Gastroesophageal sphincter (tissue), 4 donors: ENCODE measurements at regions not wholly inside any gene's neighbourhood (a gene's known extent, or its start where the extent isn't known, plus 50 kb on each side); places are given as distances from the start of the nearest gene placed in this dataset.

Experiments
- ATAC-seq: fragments of 150-250 bp; one replicate; pipeline ENCODE4 v1.9.1; 2016; ENCODE audit warnings: mild to moderate bottlenecking, moderate library complexity
- H3K27ac ChIP-seq, 4 donors: fragments of 200-600 bp; sonication (generic) in 3 of 4; 1 replicate in 3 of 4; 2 replicates in 1 of 4; pipeline ENCODE4 v1.5.1; 2016 to 2019
- H3K27me3 ChIP-seq: fragments of 200-600 bp; sonication (generic); one replicate; pipeline ENCODE4 v1.5.1; 2019
- H3K36me3 ChIP-seq, 2 donors: fragments of 200-600 bp; sonication (generic); one replicate each; pipeline ENCODE4 v1.5.1; 2019; ENCODE audit warnings: control low read depth in 1 of 2
- H3K4me1 ChIP-seq, 3 donors: fragments of 200-600 bp; sonication (generic); 1 replicate in 2 of 3; 2 replicates in 1 of 3; pipeline ENCODE4 v1.5.1; 2016 to 2019; ENCODE audit warnings: control low read depth in 2 of 3
- H3K4me3 ChIP-seq, 2 donors: fragments of 200-600 bp; sonication (generic); one replicate each; pipeline ENCODE4 v1.5.1; 2019; ENCODE audit warnings: mild to moderate bottlenecking in 1 of 2, moderate library complexity in 1 of 2
- H3K9me3 ChIP-seq, 3 donors: fragments of 200-600 bp; sonication (generic); one replicate each; pipeline ENCODE4 v1.5.1; 2017 to 2019; ENCODE audit warnings: control low read depth in 2 of 3
- EP300 ChIP-seq: sonication (generic); formaldehyde crosslinking; IDR thresholded peaks from one replicate; pipeline ENCODE4 v1.6.1; 2017; ENCODE audit warnings: antibody characterized with exemption, mild to moderate bottlenecking
- POLR2A ChIP-seq, 2 donors: fragments of 450-650 bp; IDR thresholded peaks; one replicate each; pipeline ENCODE4 v1.6.1; 2017; ENCODE audit warnings: antibody characterized with exemption in 2 of 2, mild to moderate bottlenecking in 2 of 2, moderate library complexity in 1 of 2
- POLR2AphosphoS5 ChIP-seq: sonication (generic); formaldehyde crosslinking; IDR thresholded peaks from one replicate; pipeline ENCODE4 v1.6.1; 2017; ENCODE audit warnings: antibody characterized with exemption
- WGBS, 2 donors: methylation state at CpG; one replicate each; pipeline ENCODE4 v1.1.5; 2018; ENCODE audit warnings: low coverage in 1 of 2; 5-methylcytosine and 5-hydroxymethylcytosine counted together
- TF ChIP-seq, protein P1 (sequence below), 4 experiments: fragments of 200-600 bp in 2 of 4; fragments of 450-650 bp in 2 of 4; sonication (generic) in 1 of 4; IDR thresholded peaks; one replicate each; pipeline ENCODE4 v1.5.1; 2017 to 2019; ENCODE audit warnings: antibody characterized with exemption in 4 of 4, mild to moderate bottlenecking in 2 of 4, moderate library complexity in 2 of 4

DNA sequence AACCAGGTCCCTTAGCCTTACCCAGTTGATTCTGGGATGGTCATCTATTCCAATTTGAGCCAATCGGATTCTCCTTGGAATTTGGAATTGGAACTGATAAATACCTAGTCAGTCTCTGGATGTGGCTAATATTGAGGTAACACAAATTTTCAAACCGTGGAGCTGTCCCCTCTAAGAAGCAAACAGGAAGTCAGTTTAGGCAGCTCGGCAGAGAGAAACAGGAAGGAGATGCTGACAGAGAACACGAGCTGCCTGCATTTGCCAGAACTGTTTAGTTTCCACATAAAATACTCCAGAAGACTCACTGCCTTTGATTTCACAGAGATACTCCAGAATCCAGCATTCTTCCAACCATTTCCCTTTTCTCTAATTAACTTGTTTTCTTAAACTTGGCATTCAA is 1024.9 kb downstream of the BCL11A start:
- Histone ChIP-seq H3K9me3 (no peaks in the 10 kb centered on the region), H3K4me3 (no peak overlapping the region), H3K4me1 (peaks cover 0 to 3% (median 0%) of the 10 kb centered on the region in 3 donors), H3K36me3 (no peaks in the 10 kb centered on the region), H3K27ac (no peak overlapping the region), H3K27me3 (no peaks in the 10 kb centered on the region)
- 52 to 54% methylated on average over 3 to 4 of the region's 4 CpGs for WGBS, 2 donors
- TF ChIP-seq, protein P1, sequence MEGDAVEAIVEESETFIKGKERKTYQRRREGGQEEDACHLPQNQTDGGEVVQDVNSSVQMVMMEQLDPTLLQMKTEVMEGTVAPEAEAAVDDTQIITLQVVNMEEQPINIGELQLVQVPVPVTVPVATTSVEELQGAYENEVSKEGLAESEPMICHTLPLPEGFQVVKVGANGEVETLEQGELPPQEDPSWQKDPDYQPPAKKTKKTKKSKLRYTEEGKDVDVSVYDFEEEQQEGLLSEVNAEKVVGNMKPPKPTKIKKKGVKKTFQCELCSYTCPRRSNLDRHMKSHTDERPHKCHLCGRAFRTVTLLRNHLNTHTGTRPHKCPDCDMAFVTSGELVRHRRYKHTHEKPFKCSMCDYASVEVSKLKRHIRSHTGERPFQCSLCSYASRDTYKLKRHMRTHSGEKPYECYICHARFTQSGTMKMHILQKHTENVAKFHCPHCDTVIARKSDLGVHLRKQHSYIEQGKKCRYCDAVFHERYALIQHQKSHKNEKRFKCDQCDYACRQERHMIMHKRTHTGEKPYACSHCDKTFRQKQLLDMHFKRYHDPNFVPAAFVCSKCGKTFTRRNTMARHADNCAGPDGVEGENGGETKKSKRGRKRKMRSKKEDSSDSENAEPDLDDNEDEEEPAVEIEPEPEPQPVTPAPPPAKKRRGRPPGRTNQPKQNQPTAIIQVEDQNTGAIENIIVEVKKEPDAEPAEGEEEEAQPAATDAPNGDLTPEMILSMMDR (IDR thresholded peaks at IDR 0.05), result no peak
- TF ChIP-seq POLR2A (IDR thresholded peaks at IDR 0.05), result no peak
- no peak for TF ChIP-seq EP300
- TF ChIP-seq POLR2AphosphoS5, result no peak
- ATAC-seq, result no peak

DNA sequence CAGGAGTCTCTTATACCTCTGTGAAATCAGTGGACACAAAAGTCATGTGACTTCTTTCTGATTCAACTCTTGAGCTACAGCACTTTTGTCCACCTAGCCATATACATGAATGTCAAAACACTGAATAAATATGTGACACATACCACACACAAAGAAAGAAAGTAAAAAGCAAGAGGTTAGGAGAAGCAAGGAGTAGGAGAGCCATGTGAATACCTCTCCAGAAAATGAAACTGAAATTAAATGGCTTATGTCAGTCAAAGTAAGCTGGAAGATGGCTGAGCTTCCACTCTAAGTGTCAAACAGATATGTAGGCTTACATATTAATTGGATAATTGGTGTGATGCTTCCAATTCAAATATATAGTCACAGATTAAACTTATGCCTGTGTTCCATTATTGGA is 1050.5 kb downstream of the BCL11A start:
- no peaks in the 10 kb centered on the region for H3K9me3 ChIP-seq
- H3K36me3 ChIP-seq, result no peaks in the 10 kb centered on the region
- no peak overlapping the region for H3K4me3 ChIP-seq
- H3K27ac ChIP-seq, result no peak overlapping the region
- TF ChIP-seq POLR2A (IDR thresholded peaks at IDR 0.05), result no peak
- no peak for TF ChIP-seq EP300
- TF ChIP-seq, protein P1 (IDR thresholded peaks at IDR 0.05), result no peak
- TF ChIP-seq POLR2AphosphoS5, result no peak
- H3K4me1 ChIP-seq, result no peaks in the 10 kb centered on the region
- H3K27me3 ChIP-seq, result no peaks in the 10 kb centered on the region
- ATAC-seq, result no peak

DNA sequence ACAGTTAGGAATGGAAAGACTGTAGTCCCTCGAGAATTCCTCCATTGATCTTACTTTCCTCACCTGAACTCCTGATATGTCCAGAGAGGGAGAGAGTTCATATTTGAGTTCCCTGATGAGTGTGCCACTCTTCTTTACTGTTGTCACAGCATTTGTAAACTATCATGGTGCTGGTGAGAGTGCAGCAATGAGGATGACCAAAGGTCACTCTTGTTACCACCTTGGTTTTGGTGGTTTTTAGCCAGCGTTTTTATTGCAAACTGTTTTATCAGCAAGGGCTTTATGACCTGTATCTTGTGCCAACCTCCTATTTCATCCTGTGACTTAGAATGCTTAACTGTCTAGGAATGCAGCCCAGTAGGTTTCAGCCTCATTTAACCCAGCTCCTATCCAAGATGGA is 1062.5 kb downstream of the BCL11A start:
- H3K4me1 ChIP-seq, result no peaks in the 10 kb centered on the region
- no peaks in the 10 kb centered on the region for H3K27me3 ChIP-seq
- no peak for TF ChIP-seq POLR2AphosphoS5
- TF ChIP-seq POLR2A (IDR thresholded peaks at IDR 0.05), result no peak
- TF ChIP-seq, protein P1 (IDR thresholded peaks at IDR 0.05), result no peak
- no peak for TF ChIP-seq EP300
- H3K4me3 ChIP-seq, result no peak overlapping the region
- H3K27ac ChIP-seq, result no peak overlapping the region
- H3K36me3 ChIP-seq, result no peaks in the 10 kb centered on the region
- peaks cover 0 to 14% (median 0%) of the 10 kb centered on the region in 3 donors for H3K9me3 ChIP-seq
- no peak for ATAC-seq
- WGBS, 2 donors, result 74 to 90% methylated on average over 2 of the region's 2 CpGs

DNA sequence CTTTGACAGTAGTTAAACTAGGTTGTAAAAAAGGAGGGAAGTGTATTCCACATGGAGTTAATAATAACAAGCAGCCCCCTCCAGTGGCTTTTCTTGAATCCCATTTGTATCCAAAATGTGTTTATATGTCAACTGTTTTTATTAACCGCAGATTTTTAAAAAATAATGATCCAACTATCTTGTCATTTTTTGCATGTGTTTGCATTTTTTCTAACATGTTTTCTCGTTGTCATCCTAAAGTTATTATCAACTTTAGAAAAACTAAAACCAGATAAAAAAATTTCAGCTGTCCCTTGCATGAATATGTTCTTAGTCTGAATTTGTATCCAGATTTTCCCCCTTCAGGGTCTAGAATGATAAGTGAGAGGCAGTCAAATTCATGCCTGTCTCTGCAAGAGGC is 1063.3 kb downstream of the BCL11A start:
- ATAC-seq, result no peak
- Histone ChIP-seq H3K4me3 (no peak overlapping the region), H3K9me3 (peaks cover 0 to 6% (median 0%) of the 10 kb centered on the region in 3 donors), H3K36me3 (no peaks in the 10 kb centered on the region), H3K27me3 (no peaks in the 10 kb centered on the region), H3K27ac (no peak overlapping the region), H3K4me1 (no peaks in the 10 kb centered on the region)
- TF ChIP-seq EP300, result no peak
- TF ChIP-seq, protein P1 (IDR thresholded peaks at IDR 0.05), result no peak
- TF ChIP-seq POLR2AphosphoS5, result no peak
- no peak for TF ChIP-seq POLR2A (IDR thresholded peaks at IDR 0.05)
- 75 to 83% methylated on average over 2 of the region's 2 CpGs for WGBS, 2 donors

DNA sequence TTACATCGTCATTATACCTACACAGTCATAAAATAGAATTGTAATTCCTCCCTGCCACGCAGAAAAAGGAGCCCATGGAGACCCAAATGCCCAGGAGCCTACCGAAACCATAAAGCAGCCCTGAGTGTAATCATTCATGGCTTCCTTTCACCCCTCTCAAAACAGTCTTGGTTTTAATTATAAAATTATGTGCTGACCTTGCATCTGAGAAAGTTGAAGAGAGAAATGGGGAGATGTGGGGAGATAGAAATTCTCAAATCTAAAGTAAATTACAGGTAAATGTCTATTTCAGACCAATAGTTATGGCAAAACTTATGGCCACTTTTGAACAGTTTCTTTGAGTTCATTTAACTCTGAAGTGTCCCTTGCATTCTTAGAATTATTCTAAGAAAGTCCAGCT is 1068.8 kb downstream of the BCL11A start:
- ATAC-seq, result no peak
- TF ChIP-seq POLR2AphosphoS5 (no peak), POLR2A (IDR thresholded peaks at IDR 0.05) (no peak), EP300 (no peak)
- TF ChIP-seq, protein P1 (IDR thresholded peaks at IDR 0.05), result no peak
- 63 to 86% methylated on average over 3 of the region's 3 CpGs for WGBS, 2 donors
- Histone ChIP-seq H3K9me3 (no peaks in the 10 kb centered on the region), H3K4me1 (no peaks in the 10 kb centered on the region), H3K4me3 (no peak overlapping the region), H3K36me3 (no peaks in the 10 kb centered on the region), H3K27ac (no peak overlapping the region), H3K27me3 (no peaks in the 10 kb centered on the region)
